CD4-positive, alpha-beta T cell (primary cell): ENCODE measurements at regions not wholly inside any gene's neighbourhood (a gene's known extent, or its start where the extent isn't known, plus 50 kb on each side); places are given as distances from the start of the nearest gene placed in this dataset.

ENCODE experiments used
- ATAC-seq: fragments of 200-7000 bp; cut with Tn5 transposase; one replicate; pipeline ENCODE4 v1.10.0; 2022; ENCODE audit warnings: mild to moderate bottlenecking; ENCODE audit not compliant: poor library complexity
- CTCF ChIA-PET: fragments of 350-600 bp; sonication (Branson Sonifier 250); formaldehyde crosslinking; loops from one replicate; lab custom pipeline; 2021; ENCODE audit warnings: antibody characterized with exemption, inconsistent platforms; lab: Charles Lee
- POLR2A ChIA-PET: fragments of 350-600 bp; sonication (Branson Sonifier 250); formaldehyde crosslinking; loops from one replicate; lab custom pipeline; 2021; ENCODE audit warnings: antibody characterized with exemption, inconsistent platforms; lab: Charles Lee
- DNase-seq, 14 experiments: peaks; one replicate each; pipeline ENCODE4 v3.0.0-alpha.2; 2013 to 2020; ENCODE audit warnings: mixed read lengths in 2 of 14
- H3K27ac ChIP-seq, 2 donors: one replicate each; pipeline versions ENCODE4 v1.5.1 to v1.7.0; 2013; ENCODE audit warnings: low read length in 2 of 2, low read depth in 1 of 2, mild to moderate bottlenecking in 1 of 2
- H3K27me3 ChIP-seq, 2 experiments: 1 replicate in 1 of 2; 2 replicates in 1 of 2; pipeline versions ENCODE4 v1.6.1 to v1.7.0; 2013; ENCODE audit warnings: low read length in 2 of 2, control low read depth in 1 of 2, mild to moderate bottlenecking in 1 of 2, moderate library complexity in 1 of 2; ENCODE audit not compliant: insufficient read depth in 2 of 2, control insufficient read depth in 1 of 2
- H3K36me3 ChIP-seq: one replicate; pipeline ENCODE4 v1.6.1; 2013; ENCODE audit warnings: low read length, control low read depth; ENCODE audit not compliant: insufficient read depth
- H3K4me1 ChIP-seq: one replicate; pipeline ENCODE4 v1.6.1; 2013; ENCODE audit warnings: low read length, control low read depth; ENCODE audit not compliant: insufficient read depth
- H3K4me3 ChIP-seq: one replicate; pipeline ENCODE4 v1.5.1; 2013; ENCODE audit warnings: mild to moderate bottlenecking, low read length, moderate library complexity
- H3K9me3 ChIP-seq, 2 experiments: 1 replicate in 1 of 2; 2 replicates in 1 of 2; pipeline versions ENCODE4 v1.6.1 to v1.7.0; 2013; ENCODE audit warnings: low read length in 2 of 2, mild to moderate bottlenecking in 2 of 2, control low read depth in 1 of 2, moderate library complexity in 1 of 2; ENCODE audit not compliant: control insufficient read depth in 1 of 2, insufficient read depth in 1 of 2
- H3K27ac Mint-ChIP-seq: one replicate; pipeline ENCODE4 v1.8.0; 2020; ENCODE audit warnings: mixed read lengths
- H3K27me3 Mint-ChIP-seq: one replicate; pipeline ENCODE4 v1.8.0; 2021; ENCODE audit warnings: mixed read lengths
- H3K36me3 Mint-ChIP-seq: one replicate; pipeline ENCODE4 v1.8.0; 2021; ENCODE audit warnings: low read depth, mixed read lengths
- H3K4me1 Mint-ChIP-seq: one replicate; pipeline ENCODE4 v1.8.0; 2021; ENCODE audit warnings: low read depth, mixed read lengths
- H3K4me3 Mint-ChIP-seq: one replicate; pipeline ENCODE4 v1.8.0; 2020; ENCODE audit warnings: mild to moderate bottlenecking, mixed read lengths
- H3K9me3 Mint-ChIP-seq: one replicate; pipeline ENCODE4 v1.8.0; 2020; ENCODE audit warnings: mixed read lengths
- intact Hi-C, 2 experiments: fragments of 100-400 bp; cut with DNase I in 1 of 2; cut with micrococcal nuclease in 1 of 2; formaldehyde crosslinking; loops; one replicate each; pipeline versions ENCODE4 v1.15.1 to v1.9.0; 2023 to 2025; cut with DNase I, micrococcal nuclease
- TF ChIP-seq, protein P1 (sequence below): fragments of 200-600 bp; IDR thresholded peaks from one replicate; pipeline ENCODE4 v1.8.0; 2022; ENCODE audit warnings: antibody characterized with exemption, mild to moderate bottlenecking

DNA sequence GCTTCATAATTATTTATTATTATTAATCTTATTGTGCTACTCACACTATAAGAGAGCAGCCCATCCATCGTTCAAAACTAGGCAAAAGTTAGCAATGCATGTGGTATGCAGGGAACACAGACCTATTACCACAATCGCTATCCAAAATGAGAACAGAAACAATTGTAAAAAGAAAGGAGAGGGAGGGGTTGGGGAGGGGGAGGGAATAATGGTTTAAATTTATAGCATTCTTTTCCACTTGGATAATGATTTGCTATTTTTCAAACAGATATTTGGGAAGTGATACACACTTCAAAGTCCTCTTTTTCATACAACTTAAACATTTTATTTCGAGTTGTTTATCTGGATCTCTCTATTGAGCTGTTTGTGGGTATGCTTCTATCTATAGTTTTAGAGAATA lies 248.6 kb upstream of the SOX5 start:
- no peaks in the 10 kb centered on the region for H3K36me3 Mint-ChIP-seq
- ATAC-seq (no peak), DNase-seq (no peak)
- CTCF ChIA-PET: no interaction called here
- Histone ChIP-seq H3K27ac (no peak overlapping the region), H3K4me3 (no peak overlapping the region), H3K9me3 (no peaks in the 10 kb centered on the region), H3K27me3 (no peaks in the 10 kb centered on the region), H3K4me1 (no peaks in the 10 kb centered on the region), H3K36me3 (no peaks in the 10 kb centered on the region)
- POLR2A ChIA-PET: no interaction called here
- intact Hi-C loops: no loop called here
- H3K4me3 Mint-ChIP-seq: no peak overlapping the region
- no peak overlapping the region for H3K27ac Mint-ChIP-seq
- no peaks in the 10 kb centered on the region for H3K9me3 Mint-ChIP-seq
- no peaks in the 10 kb centered on the region for H3K4me1 Mint-ChIP-seq
- TF ChIP-seq, protein P1, sequence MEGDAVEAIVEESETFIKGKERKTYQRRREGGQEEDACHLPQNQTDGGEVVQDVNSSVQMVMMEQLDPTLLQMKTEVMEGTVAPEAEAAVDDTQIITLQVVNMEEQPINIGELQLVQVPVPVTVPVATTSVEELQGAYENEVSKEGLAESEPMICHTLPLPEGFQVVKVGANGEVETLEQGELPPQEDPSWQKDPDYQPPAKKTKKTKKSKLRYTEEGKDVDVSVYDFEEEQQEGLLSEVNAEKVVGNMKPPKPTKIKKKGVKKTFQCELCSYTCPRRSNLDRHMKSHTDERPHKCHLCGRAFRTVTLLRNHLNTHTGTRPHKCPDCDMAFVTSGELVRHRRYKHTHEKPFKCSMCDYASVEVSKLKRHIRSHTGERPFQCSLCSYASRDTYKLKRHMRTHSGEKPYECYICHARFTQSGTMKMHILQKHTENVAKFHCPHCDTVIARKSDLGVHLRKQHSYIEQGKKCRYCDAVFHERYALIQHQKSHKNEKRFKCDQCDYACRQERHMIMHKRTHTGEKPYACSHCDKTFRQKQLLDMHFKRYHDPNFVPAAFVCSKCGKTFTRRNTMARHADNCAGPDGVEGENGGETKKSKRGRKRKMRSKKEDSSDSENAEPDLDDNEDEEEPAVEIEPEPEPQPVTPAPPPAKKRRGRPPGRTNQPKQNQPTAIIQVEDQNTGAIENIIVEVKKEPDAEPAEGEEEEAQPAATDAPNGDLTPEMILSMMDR: no peak
- H3K27me3 Mint-ChIP-seq: no peaks in the 10 kb centered on the region

DNA sequence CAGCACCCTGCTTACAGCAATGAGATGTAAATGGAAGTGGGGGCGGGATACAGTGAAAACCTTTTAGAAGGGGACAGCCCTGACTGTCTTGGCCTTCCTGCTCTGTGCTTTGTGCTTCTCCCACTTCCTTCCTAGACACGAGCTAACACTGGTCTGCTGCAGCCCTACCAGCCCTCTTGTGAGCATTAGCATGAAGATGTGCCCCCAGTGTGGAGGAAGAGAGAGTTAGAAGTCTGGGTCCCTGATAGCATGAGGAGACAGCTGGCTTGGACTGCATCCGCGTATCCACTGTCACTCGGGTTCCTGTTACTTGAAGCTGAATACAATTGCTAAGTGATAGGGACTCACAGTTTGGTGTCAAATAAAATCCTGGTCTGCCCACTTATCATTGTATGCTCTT lies 248.1 kb upstream of the SOX5 start:
- ATAC-seq: no peak
- H3K4me1 ChIP-seq: no peaks in the 10 kb centered on the region
- H3K9me3 ChIP-seq: no peaks in the 10 kb centered on the region
- no peak for DNase-seq
- H3K27me3 ChIP-seq: no peaks in the 10 kb centered on the region
- Mint-ChIP-seq H3K9me3 (no peaks in the 10 kb centered on the region), H3K4me1 (no peaks in the 10 kb centered on the region), H3K27ac (no peak overlapping the region), H3K36me3 (no peaks in the 10 kb centered on the region), H3K27me3 (no peaks in the 10 kb centered on the region), H3K4me3 (no peak overlapping the region)
- no peak overlapping the region for H3K4me3 ChIP-seq
- no peak overlapping the region for H3K27ac ChIP-seq
- intact Hi-C loops: no loop called here
- POLR2A ChIA-PET: no interaction called here
- TF ChIP-seq, protein P1: no peak
- no peaks in the 10 kb centered on the region for H3K36me3 ChIP-seq
- CTCF ChIA-PET: no interaction called here

DNA sequence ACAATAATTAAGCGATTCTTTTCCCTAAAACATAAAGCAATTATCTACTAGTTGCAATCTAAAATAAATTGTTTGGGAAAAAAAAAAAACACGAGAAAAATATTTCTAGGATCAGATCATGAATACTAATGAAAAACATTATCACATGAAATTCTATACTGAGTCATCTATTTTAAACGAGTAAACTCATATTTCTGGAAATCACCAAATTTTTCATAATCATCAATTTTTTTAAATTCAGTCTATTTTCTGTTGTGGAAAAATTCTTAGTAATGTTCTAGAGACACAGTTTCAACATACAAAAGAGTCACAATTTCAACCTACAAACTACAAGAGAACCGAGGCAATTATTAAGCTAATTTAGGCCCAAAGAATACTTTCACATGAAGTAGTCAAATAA lies 245.6 kb upstream of the SOX5 start:
- Histone ChIP-seq H3K4me3 (no peak overlapping the region), H3K27ac (no peak overlapping the region), H3K27me3 (no peaks in the 10 kb centered on the region), H3K36me3 (no peaks in the 10 kb centered on the region), H3K4me1 (no peaks in the 10 kb centered on the region), H3K9me3 (no peaks in the 10 kb centered on the region)
- intact Hi-C loops: no loop called here
- ATAC-seq (no peak), DNase-seq (no peak)
- H3K4me1 Mint-ChIP-seq: no peaks in the 10 kb centered on the region
- no peaks in the 10 kb centered on the region for H3K9me3 Mint-ChIP-seq
- H3K36me3 Mint-ChIP-seq: no peaks in the 10 kb centered on the region
- no peaks in the 10 kb centered on the region for H3K27me3 Mint-ChIP-seq
- H3K27ac Mint-ChIP-seq: no peak overlapping the region
- TF ChIP-seq, protein P1: no peak
- POLR2A ChIA-PET: no interaction called here
- CTCF ChIA-PET: no interaction called here
- H3K4me3 Mint-ChIP-seq: no peak overlapping the region
